ENCODE measurements at regions not wholly inside any gene's neighbourhood (a gene's known extent, or its start where the extent isn't known, plus 50 kb on each side); places are given as distances from the start of the nearest gene placed in this dataset.

GRCh38 chr2:129481306-129482219, 497.9 kb upstream of the RAB6C start:
- TF ChIP-seq, protein P1, sequence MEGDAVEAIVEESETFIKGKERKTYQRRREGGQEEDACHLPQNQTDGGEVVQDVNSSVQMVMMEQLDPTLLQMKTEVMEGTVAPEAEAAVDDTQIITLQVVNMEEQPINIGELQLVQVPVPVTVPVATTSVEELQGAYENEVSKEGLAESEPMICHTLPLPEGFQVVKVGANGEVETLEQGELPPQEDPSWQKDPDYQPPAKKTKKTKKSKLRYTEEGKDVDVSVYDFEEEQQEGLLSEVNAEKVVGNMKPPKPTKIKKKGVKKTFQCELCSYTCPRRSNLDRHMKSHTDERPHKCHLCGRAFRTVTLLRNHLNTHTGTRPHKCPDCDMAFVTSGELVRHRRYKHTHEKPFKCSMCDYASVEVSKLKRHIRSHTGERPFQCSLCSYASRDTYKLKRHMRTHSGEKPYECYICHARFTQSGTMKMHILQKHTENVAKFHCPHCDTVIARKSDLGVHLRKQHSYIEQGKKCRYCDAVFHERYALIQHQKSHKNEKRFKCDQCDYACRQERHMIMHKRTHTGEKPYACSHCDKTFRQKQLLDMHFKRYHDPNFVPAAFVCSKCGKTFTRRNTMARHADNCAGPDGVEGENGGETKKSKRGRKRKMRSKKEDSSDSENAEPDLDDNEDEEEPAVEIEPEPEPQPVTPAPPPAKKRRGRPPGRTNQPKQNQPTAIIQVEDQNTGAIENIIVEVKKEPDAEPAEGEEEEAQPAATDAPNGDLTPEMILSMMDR (IDR thresholded peaks at IDR 0.05; ENCODE audit: low read depth, low read length, missing control alignments), result no peak
- DNase-seq (ENCODE audit: extremely low read depth, low read depth), result no peak
- no peak overlapping the region for H3K4me3 ChIP-seq (replicated peaks; ENCODE audit: low read depth, low read length)

- TF ChIP-seq, protein P1 (IDR thresholded peaks at IDR 0.05; ENCODE audit: low read depth, low read length, missing control alignments), result no peak
- no peak for DNase-seq (ENCODE audit: extremely low read depth, low read depth)
- no peak overlapping the region for H3K4me3 ChIP-seq (replicated peaks; ENCODE audit: low read depth, low read length)
Measured at GRCh38 chr2:129482626-129483025, 496.8 kb upstream of the RAB6C start.

- H3K4me3 ChIP-seq (replicated peaks; ENCODE audit: low read depth, low read length), result no peak overlapping the region
- DNase-seq (ENCODE audit: extremely low read depth, low read depth), result no peak
- TF ChIP-seq, protein P1 (IDR thresholded peaks at IDR 0.05; ENCODE audit: low read depth, low read length, missing control alignments), result no peak
Measured at GRCh38 chr2:129483366-129483765, 496.1 kb upstream of the RAB6C start.

- TF ChIP-seq, protein P1 (IDR thresholded peaks at IDR 0.05; ENCODE audit: low read depth, low read length, missing control alignments), result no peak
- H3K4me3 ChIP-seq (replicated peaks; ENCODE audit: low read depth, low read length), result no peak overlapping the region
- DNase-seq (ENCODE audit: extremely low read depth, low read depth), result no peak
Measured at GRCh38 chr2:129484999-129485897, 494.2 kb upstream of the RAB6C start.

GRCh38 chr2:129488376-129488775, 491.1 kb upstream of the RAB6C start:
- TF ChIP-seq, protein P1 (IDR thresholded peaks at IDR 0.05; ENCODE audit: low read depth, low read length, missing control alignments), result no peak
- DNase-seq (ENCODE audit: extremely low read depth, low read depth), result no peak
- H3K4me3 ChIP-seq (replicated peaks; ENCODE audit: low read depth, low read length), result no peak overlapping the region

DNA sequence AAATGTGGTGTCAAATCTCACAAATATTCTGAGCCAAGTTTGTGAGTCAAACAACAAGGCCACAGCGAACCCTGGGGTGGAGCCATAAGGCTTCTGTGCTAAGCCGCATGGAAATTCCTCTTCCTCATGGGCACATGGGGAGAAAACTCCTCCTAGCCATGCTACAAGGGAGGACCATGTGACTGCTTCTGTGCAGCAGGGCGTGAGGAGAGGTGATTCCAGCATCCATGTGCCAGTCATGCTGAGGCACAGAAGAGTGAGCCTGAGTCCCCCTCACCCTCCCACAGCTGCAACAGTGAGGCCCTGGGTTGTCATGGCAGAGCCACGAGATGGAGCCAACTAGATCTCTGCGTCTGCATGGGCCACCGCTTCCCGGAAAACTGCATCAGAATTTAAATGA, 488.8 kb upstream of the RAB6C start:
- no peak for DNase-seq (ENCODE audit: extremely low read depth, low read depth)

More for the DNA sequence above, 488.8 kb upstream of the RAB6C start:
- TF ChIP-seq, protein P1 (IDR thresholded peaks at IDR 0.05; ENCODE audit: low read depth, low read length, missing control alignments), result no peak
- no peak overlapping the region for H3K4me3 ChIP-seq (replicated peaks; ENCODE audit: low read depth, low read length)
